ENCODE measurements at regions not wholly inside any gene's neighbourhood (a gene's known extent, or its start where the extent isn't known, plus 50 kb on each side); places are given as distances from the start of the nearest gene placed in this dataset.

DNA sequence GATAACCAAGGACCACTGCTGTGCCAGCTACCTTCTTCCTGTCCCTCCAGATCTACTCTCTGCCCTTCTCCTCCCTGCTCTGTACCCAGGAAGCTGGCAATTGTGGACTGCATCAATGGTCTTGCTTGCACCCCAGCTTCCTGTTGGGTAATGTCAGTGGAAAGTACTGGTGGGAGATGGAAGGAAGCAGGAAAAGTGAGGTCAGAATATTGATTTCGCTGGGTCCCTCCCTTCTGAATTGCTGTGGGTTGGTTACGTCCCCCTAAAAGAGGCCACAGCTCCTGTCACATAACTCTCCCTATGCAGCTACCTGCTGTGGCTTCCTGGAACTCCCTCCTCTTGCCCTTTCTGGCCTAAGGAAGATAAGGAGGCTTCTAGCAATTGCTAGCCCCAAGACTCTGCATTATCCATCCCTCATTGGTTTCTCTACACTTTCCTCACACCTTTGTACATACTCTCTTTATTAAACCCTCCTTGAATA lies 81.2 kb downstream of the RASSF10 start:
- Histone ChIP-seq H3K36me3 (ENCODE audit: control insufficient read depth, insufficient read depth, low read length) (no peaks in the 10 kb centered on the region), H3K9me3 (ENCODE audit: control insufficient read depth, insufficient read depth, low read depth, low read length) (no peaks in the 10 kb centered on the region), H3K27ac (ENCODE audit: insufficient read depth, low read length) (no peak overlapping the region), H4K20me1 (ENCODE audit: control insufficient read depth, extremely low read depth, insufficient read depth, low read length) (no peaks in the 10 kb centered on the region), H3K4me3 (replicated peaks in 1 of 4; ENCODE audit: control extremely low read depth in 1 of 4, insufficient read depth in 1 of 4, low read depth in 3 of 4, low read length in 4 of 4) (no peak overlapping the region), H3K4me1 (ENCODE audit: control insufficient read depth, extremely low read depth, insufficient read depth, low read length) (no peaks in the 10 kb centered on the region), H3K9ac (ENCODE audit: insufficient read depth, low read length) (no peak overlapping the region), H2AFZ (ENCODE audit: low read length) (no peak overlapping the region), H3K79me2 (ENCODE audit: control insufficient read depth, insufficient read depth, low read length) (no peaks in the 10 kb centered on the region), H3K4me2 (ENCODE audit: extremely low read depth, insufficient read depth, low read length) (no peak overlapping the region), H3K27me3 (ENCODE audit: control insufficient read depth, insufficient read depth, low read length) (peaks cover 7% of the 10 kb centered on the region)
- no peak for TF ChIP-seq EZH2 (IDR thresholded peaks at IDR 0.05; ENCODE audit: low read length, missing control alignments)
- TF ChIP-seq, protein P1, sequence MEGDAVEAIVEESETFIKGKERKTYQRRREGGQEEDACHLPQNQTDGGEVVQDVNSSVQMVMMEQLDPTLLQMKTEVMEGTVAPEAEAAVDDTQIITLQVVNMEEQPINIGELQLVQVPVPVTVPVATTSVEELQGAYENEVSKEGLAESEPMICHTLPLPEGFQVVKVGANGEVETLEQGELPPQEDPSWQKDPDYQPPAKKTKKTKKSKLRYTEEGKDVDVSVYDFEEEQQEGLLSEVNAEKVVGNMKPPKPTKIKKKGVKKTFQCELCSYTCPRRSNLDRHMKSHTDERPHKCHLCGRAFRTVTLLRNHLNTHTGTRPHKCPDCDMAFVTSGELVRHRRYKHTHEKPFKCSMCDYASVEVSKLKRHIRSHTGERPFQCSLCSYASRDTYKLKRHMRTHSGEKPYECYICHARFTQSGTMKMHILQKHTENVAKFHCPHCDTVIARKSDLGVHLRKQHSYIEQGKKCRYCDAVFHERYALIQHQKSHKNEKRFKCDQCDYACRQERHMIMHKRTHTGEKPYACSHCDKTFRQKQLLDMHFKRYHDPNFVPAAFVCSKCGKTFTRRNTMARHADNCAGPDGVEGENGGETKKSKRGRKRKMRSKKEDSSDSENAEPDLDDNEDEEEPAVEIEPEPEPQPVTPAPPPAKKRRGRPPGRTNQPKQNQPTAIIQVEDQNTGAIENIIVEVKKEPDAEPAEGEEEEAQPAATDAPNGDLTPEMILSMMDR (conservative IDR thresholded peaks at IDR 0.05 in 1 of 2, IDR thresholded peaks at IDR 0.05 in 1 of 2; ENCODE audit: low read depth in 1 of 2, low read length in 2 of 2), result no peak
- DNase-seq (ENCODE audit: low read depth in 2 of 2), result no peak

DNA sequence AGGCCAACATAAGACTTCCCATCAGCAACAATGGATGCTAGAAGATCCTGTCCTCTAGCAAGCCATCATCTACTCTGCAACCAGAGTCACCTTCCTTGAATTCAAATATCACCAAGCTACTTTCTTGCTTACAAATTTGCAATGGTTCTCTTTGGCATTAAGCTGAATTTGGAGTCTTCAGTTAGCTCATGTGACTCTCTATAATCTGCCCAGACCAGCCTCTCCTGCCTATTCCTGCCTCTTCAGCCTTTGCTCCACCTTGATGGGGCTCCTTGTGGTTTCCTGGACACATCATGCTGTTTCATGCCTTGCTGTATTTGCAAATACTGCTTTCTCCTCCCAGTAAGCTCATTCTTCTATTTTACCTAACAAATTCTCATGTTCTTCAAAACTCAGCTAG lies 82.3 kb downstream of the RASSF10 start:
- H3K9ac ChIP-seq (ENCODE audit: insufficient read depth, low read length), result no peak overlapping the region
- H3K4me3 ChIP-seq (replicated peaks in 1 of 4; ENCODE audit: control extremely low read depth in 1 of 4, insufficient read depth in 1 of 4, low read depth in 3 of 4, low read length in 4 of 4), result no peak overlapping the region
- no peaks in the 10 kb centered on the region for H3K9me3 ChIP-seq (ENCODE audit: control insufficient read depth, insufficient read depth, low read depth, low read length)
- H3K27ac ChIP-seq (ENCODE audit: insufficient read depth, low read length), result no peak overlapping the region
- H3K79me2 ChIP-seq (ENCODE audit: control insufficient read depth, insufficient read depth, low read length), result no peaks in the 10 kb centered on the region
- TF ChIP-seq, protein P1 (conservative IDR thresholded peaks at IDR 0.05 in 1 of 2, IDR thresholded peaks at IDR 0.05 in 1 of 2; ENCODE audit: low read depth in 1 of 2, low read length in 2 of 2), result no peak
- no peak for TF ChIP-seq EZH2 (IDR thresholded peaks at IDR 0.05; ENCODE audit: low read length, missing control alignments)
- no peak overlapping the region for H2AFZ ChIP-seq (ENCODE audit: low read length)
- no peaks in the 10 kb centered on the region for H4K20me1 ChIP-seq (ENCODE audit: control insufficient read depth, extremely low read depth, insufficient read depth, low read length)
- no peak for DNase-seq (ENCODE audit: low read depth in 2 of 2)
- no peak overlapping the region for H3K4me2 ChIP-seq (ENCODE audit: extremely low read depth, insufficient read depth, low read length)
- peaks cover 3% of the 10 kb centered on the region for H3K27me3 ChIP-seq (ENCODE audit: control insufficient read depth, insufficient read depth, low read length)
- H3K4me1 ChIP-seq (ENCODE audit: control insufficient read depth, extremely low read depth, insufficient read depth, low read length), result no peaks in the 10 kb centered on the region
- no peaks in the 10 kb centered on the region for H3K36me3 ChIP-seq (ENCODE audit: control insufficient read depth, insufficient read depth, low read length)

DNA sequence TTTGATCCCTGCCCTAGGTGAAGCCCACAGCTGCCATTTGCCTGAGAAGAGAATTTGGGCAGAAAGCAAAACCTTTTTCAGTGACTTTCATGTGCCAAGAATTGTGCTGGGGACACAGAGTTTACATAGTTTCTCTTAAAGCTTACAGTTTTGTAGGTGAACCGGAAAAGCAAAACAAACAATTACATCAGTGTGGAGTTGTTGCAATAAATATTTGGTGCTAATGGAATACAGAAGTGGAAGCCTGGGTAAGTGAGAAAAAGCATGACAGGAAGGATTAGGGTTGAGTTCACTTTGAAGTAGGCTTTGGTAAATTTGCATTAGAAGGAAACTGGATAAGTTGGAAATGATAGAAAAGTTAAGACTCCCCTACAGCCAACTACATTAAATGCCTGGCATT lies 82.7 kb downstream of the RASSF10 start:
- no peaks in the 10 kb centered on the region for H4K20me1 ChIP-seq (ENCODE audit: control insufficient read depth, extremely low read depth, insufficient read depth, low read length)
- H3K4me2 ChIP-seq (ENCODE audit: extremely low read depth, insufficient read depth, low read length), result no peak overlapping the region
- no peak for TF ChIP-seq EZH2 (IDR thresholded peaks at IDR 0.05; ENCODE audit: low read length, missing control alignments)
- TF ChIP-seq, protein P1 (conservative IDR thresholded peaks at IDR 0.05 in 1 of 2, IDR thresholded peaks at IDR 0.05 in 1 of 2; ENCODE audit: low read depth in 1 of 2, low read length in 2 of 2), result no peak
- no peaks in the 10 kb centered on the region for H3K36me3 ChIP-seq (ENCODE audit: control insufficient read depth, insufficient read depth, low read length)
- no peak overlapping the region for H3K27ac ChIP-seq (ENCODE audit: insufficient read depth, low read length)
- H3K79me2 ChIP-seq (ENCODE audit: control insufficient read depth, insufficient read depth, low read length), result no peaks in the 10 kb centered on the region
- H2AFZ ChIP-seq (ENCODE audit: low read length), result no peak overlapping the region
- no peak overlapping the region for H3K4me3 ChIP-seq (replicated peaks in 1 of 4; ENCODE audit: control extremely low read depth in 1 of 4, insufficient read depth in 1 of 4, low read depth in 3 of 4, low read length in 4 of 4)
- H3K27me3 ChIP-seq (ENCODE audit: control insufficient read depth, insufficient read depth, low read length), result peaks cover 3% of the 10 kb centered on the region
- no peaks in the 10 kb centered on the region for H3K4me1 ChIP-seq (ENCODE audit: control insufficient read depth, extremely low read depth, insufficient read depth, low read length)
- no peak for DNase-seq (ENCODE audit: low read depth in 2 of 2)
- H3K9ac ChIP-seq (ENCODE audit: insufficient read depth, low read length), result no peak overlapping the region
- no peaks in the 10 kb centered on the region for H3K9me3 ChIP-seq (ENCODE audit: control insufficient read depth, insufficient read depth, low read depth, low read length)

All from fibroblast of lung (primary cell).